ENCODE measurements at regions not wholly inside any gene's neighbourhood (a gene's known extent, or its start where the extent isn't known, plus 50 kb on each side); places are given as distances from the start of the nearest gene placed in this dataset.

DNA sequence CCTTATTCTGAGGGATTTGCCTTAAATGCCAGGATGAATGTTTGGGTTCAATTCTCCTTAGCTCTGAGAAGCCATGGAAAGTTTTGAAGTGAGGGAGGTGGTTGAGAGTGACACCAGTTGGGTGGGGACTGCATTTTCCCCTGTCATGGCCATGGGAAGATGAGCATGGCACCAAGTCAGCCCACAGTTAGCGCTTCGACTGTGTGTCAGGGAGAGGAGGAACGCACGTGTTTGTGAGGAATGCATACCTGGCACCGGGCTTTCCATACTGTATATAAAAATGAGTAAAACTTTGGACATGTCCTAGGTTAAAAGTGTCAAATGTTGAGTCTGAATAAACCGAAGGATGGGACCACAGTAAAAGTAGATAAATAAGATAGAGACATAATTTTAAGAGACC lies 187.5 kb upstream of the KL start:
- Histone ChIP-seq H3K27ac (ENCODE audit: low read depth in 2 of 2, low read length in 2 of 2) (no peak overlapping the region), H3K4me1 (ENCODE audit: control insufficient read depth in 2 of 3, insufficient read depth in 2 of 3, low read depth in 1 of 3, low read length in 3 of 3) (peaks cover 0 to 6% (median 4%) of the 10 kb centered on the region in 3 donors), H3K27me3 (ENCODE audit: control insufficient read depth, insufficient read depth, low read length) (no peaks in the 10 kb centered on the region), H3K9ac (ENCODE audit: low read length in 3 of 3) (no peak overlapping the region), H3K9me3 (ENCODE audit: control insufficient read depth in 2 of 3, insufficient read depth in 1 of 3, low read length in 3 of 3) (no peaks in the 10 kb centered on the region), H3K4me3 (ENCODE audit: low read length in 3 of 3) (no peak overlapping the region), H3K36me3 (ENCODE audit: control insufficient read depth in 2 of 3, insufficient read depth in 3 of 3, low read length in 3 of 3) (no peaks in the 10 kb centered on the region)
- DNase-seq (no peak), FAIRE-seq (no peak)
- intact Hi-C loops (cut with DNase I), result no loop called here
- TF ChIP-seq, protein P1, sequence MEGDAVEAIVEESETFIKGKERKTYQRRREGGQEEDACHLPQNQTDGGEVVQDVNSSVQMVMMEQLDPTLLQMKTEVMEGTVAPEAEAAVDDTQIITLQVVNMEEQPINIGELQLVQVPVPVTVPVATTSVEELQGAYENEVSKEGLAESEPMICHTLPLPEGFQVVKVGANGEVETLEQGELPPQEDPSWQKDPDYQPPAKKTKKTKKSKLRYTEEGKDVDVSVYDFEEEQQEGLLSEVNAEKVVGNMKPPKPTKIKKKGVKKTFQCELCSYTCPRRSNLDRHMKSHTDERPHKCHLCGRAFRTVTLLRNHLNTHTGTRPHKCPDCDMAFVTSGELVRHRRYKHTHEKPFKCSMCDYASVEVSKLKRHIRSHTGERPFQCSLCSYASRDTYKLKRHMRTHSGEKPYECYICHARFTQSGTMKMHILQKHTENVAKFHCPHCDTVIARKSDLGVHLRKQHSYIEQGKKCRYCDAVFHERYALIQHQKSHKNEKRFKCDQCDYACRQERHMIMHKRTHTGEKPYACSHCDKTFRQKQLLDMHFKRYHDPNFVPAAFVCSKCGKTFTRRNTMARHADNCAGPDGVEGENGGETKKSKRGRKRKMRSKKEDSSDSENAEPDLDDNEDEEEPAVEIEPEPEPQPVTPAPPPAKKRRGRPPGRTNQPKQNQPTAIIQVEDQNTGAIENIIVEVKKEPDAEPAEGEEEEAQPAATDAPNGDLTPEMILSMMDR (IDR thresholded peaks at IDR 0.05; ENCODE audit: borderline replicate concordance, extremely low read depth, insufficient read depth), result no peak

DNA sequence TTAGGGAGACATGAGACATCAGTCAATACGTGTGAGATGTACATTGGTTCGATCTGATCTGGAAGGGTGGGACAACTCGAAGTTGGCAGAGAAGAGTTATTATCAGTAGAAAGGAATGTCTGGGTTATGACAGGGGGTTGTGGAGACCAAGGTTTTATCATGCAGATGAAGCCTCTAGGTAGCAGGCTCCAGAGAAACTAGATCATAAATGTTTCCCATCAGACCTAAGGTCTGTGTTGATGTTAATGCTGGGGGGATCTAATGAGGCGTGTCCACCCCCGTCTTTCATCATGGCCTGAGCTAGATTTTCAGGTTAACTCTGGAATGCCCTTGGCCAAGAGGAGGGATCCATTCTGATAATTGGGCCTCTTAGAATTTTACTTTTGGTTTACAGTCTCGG lies 187.0 kb upstream of the KL start:
- Histone ChIP-seq H3K4me1 (ENCODE audit: control insufficient read depth in 2 of 3, insufficient read depth in 2 of 3, low read depth in 1 of 3, low read length in 3 of 3) (peaks cover 0 to 6% (median 4%) of the 10 kb centered on the region in 3 donors), H3K4me3 (ENCODE audit: low read length in 3 of 3) (no peak overlapping the region), H3K9me3 (ENCODE audit: control insufficient read depth in 2 of 3, insufficient read depth in 1 of 3, low read length in 3 of 3) (no peaks in the 10 kb centered on the region), H3K9ac (ENCODE audit: low read length in 3 of 3) (no peak overlapping the region), H3K27me3 (ENCODE audit: control insufficient read depth, insufficient read depth, low read length) (no peaks in the 10 kb centered on the region), H3K27ac (ENCODE audit: low read depth in 2 of 2, low read length in 2 of 2) (no peak overlapping the region), H3K36me3 (ENCODE audit: control insufficient read depth in 2 of 3, insufficient read depth in 3 of 3, low read length in 3 of 3) (no peaks in the 10 kb centered on the region)
- FAIRE-seq (no peak), DNase-seq (peak in 3 of 5 donors; percentile 44 to 74 (median 73))
- TF ChIP-seq, protein P1 (IDR thresholded peaks at IDR 0.05; ENCODE audit: borderline replicate concordance, extremely low read depth, insufficient read depth), result no peak
- intact Hi-C loops (cut with DNase I), result no loop called here

- FAIRE-seq (no peak), DNase-seq (peak in 4 of 5 donors; percentile 49 to 62 (median 54))
- Histone ChIP-seq H3K4me1 (ENCODE audit: control insufficient read depth in 2 of 3, insufficient read depth in 2 of 3, low read depth in 1 of 3, low read length in 3 of 3) (peaks cover 0 to 6% (median 4%) of the 10 kb centered on the region in 3 donors), H3K27me3 (ENCODE audit: control insufficient read depth, insufficient read depth, low read length) (no peaks in the 10 kb centered on the region), H3K36me3 (ENCODE audit: control insufficient read depth in 2 of 3, insufficient read depth in 3 of 3, low read length in 3 of 3) (no peaks in the 10 kb centered on the region), H3K9ac (ENCODE audit: low read length in 3 of 3) (no peak overlapping the region), H3K9me3 (ENCODE audit: control insufficient read depth in 2 of 3, insufficient read depth in 1 of 3, low read length in 3 of 3) (peaks cover 0 to under 1% (median 0%) of the 10 kb centered on the region in 3 donors), H3K27ac (ENCODE audit: low read depth in 2 of 2, low read length in 2 of 2) (no peak overlapping the region), H3K4me3 (ENCODE audit: low read length in 3 of 3) (no peak overlapping the region)
- TF ChIP-seq, protein P1 (IDR thresholded peaks at IDR 0.05; ENCODE audit: borderline replicate concordance, extremely low read depth, insufficient read depth), result no peak
- intact Hi-C loops (cut with DNase I), result no loop called here
Observed at GRCh38 chr13:32829676-32830335, 186.4 kb upstream of the KL start.

All from kidney (tissue), 13 donors.